Type B pancreatic cell (in vitro differentiated cells): ENCODE measurements at regions not wholly inside any gene's neighbourhood (a gene's known extent, or its start where the extent isn't known, plus 50 kb on each side); places are given as distances from the start of the nearest gene placed in this dataset.

ENCODE experiments used
- DNase-seq: peaks from one replicate; pipeline ENCODE4 v3.0.0; 2021; ENCODE audit warnings: mixed read lengths; ENCODE audit not compliant: unreplicated experiment; ENCODE audit errors: extremely low spot score
- H3K27ac Mint-ChIP-seq: 2 replicates; pipeline ENCODE4 v1.8.0; 2021; ENCODE audit warnings: mild to moderate bottlenecking, mixed read lengths
- H3K27me3 Mint-ChIP-seq: 2 replicates; pipeline ENCODE4 v1.8.0; 2021; ENCODE audit warnings: mixed read lengths
- H3K36me3 Mint-ChIP-seq: 2 replicates; pipeline ENCODE4 v1.8.0; 2021; ENCODE audit warnings: mixed read lengths
- H3K4me1 Mint-ChIP-seq: one replicate; pipeline ENCODE4 v1.8.0; 2021; ENCODE audit warnings: mixed read lengths; ENCODE audit not compliant: unreplicated experiment
- H3K4me3 Mint-ChIP-seq: 2 replicates; pipeline ENCODE4 v1.8.0; 2021; ENCODE audit warnings: mild to moderate bottlenecking, mixed read lengths
- H3K9me3 Mint-ChIP-seq: 2 replicates; pipeline ENCODE4 v1.8.0; 2021; ENCODE audit warnings: mixed read lengths
- TF ChIP-seq, protein P1 (sequence below): fragments of 200-600 bp; sonication (generic); conservative IDR thresholded peaks from 2 replicates; pipeline ENCODE4 v1.5.0; 2021; ENCODE audit warnings: antibody characterized with exemption, mild to moderate bottlenecking

DNA sequence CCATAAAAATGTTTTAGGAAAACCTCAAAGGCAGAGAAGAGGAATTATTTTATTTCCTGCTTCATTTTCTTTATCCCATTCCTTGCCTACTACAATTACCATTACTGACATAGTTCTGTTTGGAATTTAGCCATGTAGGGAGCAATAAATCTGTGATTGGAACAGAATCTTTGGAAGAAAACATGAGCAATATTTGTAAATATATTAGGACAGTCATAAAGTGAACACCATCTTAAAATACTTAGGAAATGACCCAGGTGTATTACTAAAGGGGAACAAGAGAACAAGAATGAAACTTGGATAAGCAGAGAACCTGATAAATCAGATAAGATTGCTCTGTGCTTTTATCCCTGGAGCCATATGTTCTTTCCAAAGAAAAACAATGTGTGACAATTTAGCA, 1326.0 kb upstream of the FLRT2 start:
- no peaks in the 10 kb centered on the region for H3K27me3 Mint-ChIP-seq
- H3K9me3 Mint-ChIP-seq, result peaks cover 12% of the 10 kb centered on the region
- TF ChIP-seq, protein P1, sequence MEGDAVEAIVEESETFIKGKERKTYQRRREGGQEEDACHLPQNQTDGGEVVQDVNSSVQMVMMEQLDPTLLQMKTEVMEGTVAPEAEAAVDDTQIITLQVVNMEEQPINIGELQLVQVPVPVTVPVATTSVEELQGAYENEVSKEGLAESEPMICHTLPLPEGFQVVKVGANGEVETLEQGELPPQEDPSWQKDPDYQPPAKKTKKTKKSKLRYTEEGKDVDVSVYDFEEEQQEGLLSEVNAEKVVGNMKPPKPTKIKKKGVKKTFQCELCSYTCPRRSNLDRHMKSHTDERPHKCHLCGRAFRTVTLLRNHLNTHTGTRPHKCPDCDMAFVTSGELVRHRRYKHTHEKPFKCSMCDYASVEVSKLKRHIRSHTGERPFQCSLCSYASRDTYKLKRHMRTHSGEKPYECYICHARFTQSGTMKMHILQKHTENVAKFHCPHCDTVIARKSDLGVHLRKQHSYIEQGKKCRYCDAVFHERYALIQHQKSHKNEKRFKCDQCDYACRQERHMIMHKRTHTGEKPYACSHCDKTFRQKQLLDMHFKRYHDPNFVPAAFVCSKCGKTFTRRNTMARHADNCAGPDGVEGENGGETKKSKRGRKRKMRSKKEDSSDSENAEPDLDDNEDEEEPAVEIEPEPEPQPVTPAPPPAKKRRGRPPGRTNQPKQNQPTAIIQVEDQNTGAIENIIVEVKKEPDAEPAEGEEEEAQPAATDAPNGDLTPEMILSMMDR, result no peak
- no peak overlapping the region for H3K4me3 Mint-ChIP-seq
- H3K27ac Mint-ChIP-seq, result no peak overlapping the region
- no peaks in the 10 kb centered on the region for H3K36me3 Mint-ChIP-seq
- H3K4me1 Mint-ChIP-seq, result peaks cover 4% of the 10 kb centered on the region
- no peak for DNase-seq

DNA sequence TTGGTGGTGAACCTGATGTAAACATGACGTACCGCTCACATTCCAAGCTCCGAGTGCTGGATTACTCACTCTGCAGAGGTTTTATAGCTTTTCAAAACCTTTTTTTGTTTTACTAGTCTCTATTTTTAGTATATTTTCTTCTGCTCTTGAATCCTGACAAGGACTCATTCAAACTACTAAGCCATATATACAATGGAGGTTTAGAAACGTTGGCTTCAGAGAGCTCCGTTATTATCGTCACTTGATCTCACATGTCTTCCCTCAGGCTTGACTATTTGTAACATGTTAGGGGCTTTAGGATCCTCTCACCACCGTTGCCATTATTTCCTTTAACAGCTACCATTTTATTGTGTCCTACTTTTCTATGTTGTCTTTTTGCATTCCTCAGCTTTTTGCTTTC, 1321.5 kb upstream of the FLRT2 start:
- Mint-ChIP-seq H3K27me3 (no peaks in the 10 kb centered on the region), H3K36me3 (no peaks in the 10 kb centered on the region), H3K9me3 (peaks cover 16% of the 10 kb centered on the region), H3K27ac (no peak overlapping the region), H3K4me1 (no peaks in the 10 kb centered on the region), H3K4me3 (no peak overlapping the region)
- TF ChIP-seq, protein P1, result no peak
- no peak for DNase-seq

DNA sequence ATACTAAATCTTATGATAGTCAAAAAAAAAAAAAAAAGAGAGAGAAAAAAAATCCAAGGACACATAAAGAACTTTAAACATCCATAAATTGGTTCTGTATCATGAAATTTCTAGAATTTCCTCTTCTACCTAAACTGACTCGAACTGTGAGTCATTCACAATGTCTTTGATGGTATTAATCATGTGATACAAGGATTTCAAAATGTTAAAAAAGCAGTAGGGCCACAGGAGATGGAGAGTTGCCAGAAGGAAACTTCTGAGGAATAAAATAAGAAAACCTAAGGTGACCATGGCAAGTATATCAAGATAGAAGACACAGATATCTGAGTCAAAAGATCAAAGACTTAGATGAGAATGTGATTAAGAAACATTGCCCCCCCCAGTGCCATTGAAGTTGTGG, 1320.9 kb upstream of the FLRT2 start:
- no peak overlapping the region for H3K27ac Mint-ChIP-seq
- no peaks in the 10 kb centered on the region for H3K36me3 Mint-ChIP-seq
- no peak overlapping the region for H3K4me3 Mint-ChIP-seq
- TF ChIP-seq, protein P1, result no peak
- DNase-seq, result no peak
- no peaks in the 10 kb centered on the region for H3K27me3 Mint-ChIP-seq
- peaks cover 16% of the 10 kb centered on the region for H3K9me3 Mint-ChIP-seq
- H3K4me1 Mint-ChIP-seq, result no peaks in the 10 kb centered on the region

DNA sequence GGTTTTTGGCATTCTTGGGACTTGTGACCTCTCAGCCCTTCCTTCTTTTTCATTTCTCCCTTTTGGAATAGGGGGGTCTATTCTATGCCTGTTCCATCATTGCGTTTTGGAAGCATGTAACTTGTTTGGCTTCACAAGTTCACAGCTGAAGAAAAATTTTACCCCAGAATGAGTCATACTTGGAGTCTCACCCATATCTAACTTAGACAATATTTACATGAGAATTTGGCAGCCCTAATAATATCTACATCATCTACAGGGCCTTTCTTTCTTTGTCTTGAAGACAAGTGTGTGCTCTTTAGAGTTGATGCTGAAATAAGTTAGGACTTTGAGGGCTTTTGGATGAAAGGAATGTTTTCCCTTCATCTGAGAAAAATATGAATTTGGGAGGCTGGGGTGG, 1312.9 kb upstream of the FLRT2 start:
- DNase-seq, result no peak
- H3K27ac Mint-ChIP-seq, result no peak overlapping the region
- peaks cover 14% of the 10 kb centered on the region for H3K9me3 Mint-ChIP-seq
- H3K4me3 Mint-ChIP-seq, result no peak overlapping the region
- no peaks in the 10 kb centered on the region for H3K4me1 Mint-ChIP-seq
- TF ChIP-seq, protein P1, result no peak
- no peaks in the 10 kb centered on the region for H3K27me3 Mint-ChIP-seq
- no peaks in the 10 kb centered on the region for H3K36me3 Mint-ChIP-seq

DNA sequence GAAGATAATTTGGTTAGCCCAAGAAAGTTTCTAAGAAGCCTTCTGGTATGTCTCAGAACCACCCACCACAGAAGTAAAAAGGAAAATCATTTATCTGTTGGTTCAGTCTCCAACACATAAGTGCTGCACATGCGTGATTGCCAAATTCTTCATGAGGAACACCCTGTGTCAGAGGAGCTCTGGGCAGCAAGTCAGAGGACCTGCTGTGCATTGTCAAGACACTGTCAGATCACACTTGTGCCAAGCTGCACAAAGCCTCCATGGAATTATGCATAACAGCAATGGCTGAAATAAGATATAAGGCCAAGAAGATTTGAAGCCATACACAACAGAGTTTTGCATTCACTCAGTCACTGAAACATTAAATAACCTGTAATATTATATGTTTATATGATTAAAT, 1304.7 kb upstream of the FLRT2 start:
- DNase-seq, result no peak
- Mint-ChIP-seq H3K36me3 (no peaks in the 10 kb centered on the region), H3K27me3 (no peaks in the 10 kb centered on the region), H3K4me3 (no peak overlapping the region), H3K4me1 (peaks cover 10% of the 10 kb centered on the region), H3K9me3 (no peaks in the 10 kb centered on the region), H3K27ac (no peak overlapping the region)
- TF ChIP-seq, protein P1, result no peak

DNA sequence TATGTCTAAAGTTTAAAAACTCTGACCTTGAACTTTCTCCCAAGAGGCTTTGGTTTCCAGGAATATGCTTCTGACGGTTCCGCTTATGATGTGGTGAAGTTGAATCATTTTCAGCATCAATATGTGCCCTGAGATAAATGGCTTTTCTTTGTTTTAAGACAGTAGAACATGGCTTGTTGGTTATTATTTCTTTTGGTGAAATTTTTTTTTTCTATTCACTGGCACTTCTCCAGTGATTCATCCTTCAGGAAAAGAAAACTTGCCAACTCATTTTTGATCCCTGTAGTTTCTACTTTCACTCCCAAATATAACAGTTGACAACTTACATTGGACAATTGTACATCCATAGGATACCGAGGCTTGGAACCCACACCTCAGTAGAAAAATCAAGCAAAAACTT, 1301.2 kb upstream of the FLRT2 start:
- Mint-ChIP-seq H3K36me3 (no peaks in the 10 kb centered on the region), H3K4me3 (no peak overlapping the region)
- TF ChIP-seq, protein P1, result no peak

More for the DNA sequence above, 1301.2 kb upstream of the FLRT2 start:
- H3K9me3 Mint-ChIP-seq, result peaks cover 4% of the 10 kb centered on the region
- H3K27me3 Mint-ChIP-seq, result no peaks in the 10 kb centered on the region
- H3K4me1 Mint-ChIP-seq, result peaks cover 15% of the 10 kb centered on the region
- DNase-seq, result no peak
- no peak overlapping the region for H3K27ac Mint-ChIP-seq
